GM18520 (cell line): ENCODE measurements at regions not wholly inside any gene's neighbourhood (a gene's known extent, or its start where the extent isn't known, plus 50 kb on each side); places are given as distances from the start of the nearest gene placed in this dataset.
"Not testable (repeated sequence)": the region's sequence is repeated elsewhere in the genome, so short reads cannot be mapped to it uniquely, and the experiment has no call there.

Experiments
- ATAC-seq: cut with Tn5 transposase; IDR thresholded peaks from one replicate; pipeline ENCODE4 v1.9.1; 2021; ENCODE audit not compliant: unreplicated experiment

DNA sequence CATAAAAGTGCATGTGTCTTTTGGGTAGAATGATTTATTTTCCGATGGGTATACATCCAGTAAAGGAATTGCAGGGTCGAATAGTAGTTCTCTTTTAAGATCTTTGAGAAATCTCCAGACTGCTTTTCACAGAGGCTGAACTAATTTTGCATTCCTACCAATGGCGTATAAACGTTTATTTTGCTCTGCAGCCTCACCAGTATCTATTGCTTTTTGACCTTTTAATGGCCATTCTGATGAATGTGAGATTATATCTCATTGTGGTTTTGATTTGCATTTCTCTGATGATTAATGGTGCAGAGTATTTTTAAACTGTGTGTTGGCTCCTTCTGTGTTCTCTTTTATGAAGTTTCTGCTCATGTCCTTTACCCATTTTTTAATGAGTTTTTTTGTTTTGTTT lies 1020.1 kb downstream of the NXPH1 start:
- ATAC-seq, result no peak

DNA sequence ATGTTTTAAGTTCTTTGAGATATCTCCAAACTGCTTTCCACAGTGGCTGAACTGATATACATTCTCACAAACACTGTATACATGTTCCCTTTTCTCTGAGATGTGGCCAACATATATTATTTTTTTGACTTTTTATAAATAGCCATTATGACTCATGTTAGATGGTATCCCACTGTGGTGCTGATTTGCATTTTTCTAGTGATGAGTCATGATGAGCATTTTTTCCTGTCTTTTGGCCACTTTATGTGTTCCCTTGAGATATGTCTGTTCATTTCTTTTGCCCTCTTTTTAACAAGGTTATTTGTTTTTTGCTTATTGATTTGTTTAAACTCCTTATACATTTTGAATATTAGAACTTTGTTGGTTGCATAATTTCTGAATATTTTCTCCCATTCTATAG lies 1055.1 kb downstream of the NXPH1 start:
- ATAC-seq, result no peak

DNA sequence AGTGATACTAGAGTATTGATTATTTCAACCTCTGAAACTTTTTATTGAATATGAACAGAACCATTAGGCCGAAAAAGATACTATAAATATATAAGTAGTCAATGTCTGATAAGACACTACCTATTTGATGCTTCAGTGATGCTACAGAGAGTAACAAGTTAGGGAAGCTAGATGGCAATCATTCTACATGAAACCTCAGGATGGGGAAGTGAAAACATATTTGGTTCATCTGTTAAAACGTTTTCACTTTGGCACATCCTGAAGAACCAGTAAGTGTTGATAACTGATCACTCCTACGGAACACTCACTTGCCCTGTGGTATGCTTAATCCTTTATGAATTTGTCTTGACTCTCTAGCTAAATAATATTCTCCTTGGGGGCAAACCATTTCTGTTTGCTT lies 1064.9 kb downstream of the NXPH1 start:
- no peak for ATAC-seq

DNA sequence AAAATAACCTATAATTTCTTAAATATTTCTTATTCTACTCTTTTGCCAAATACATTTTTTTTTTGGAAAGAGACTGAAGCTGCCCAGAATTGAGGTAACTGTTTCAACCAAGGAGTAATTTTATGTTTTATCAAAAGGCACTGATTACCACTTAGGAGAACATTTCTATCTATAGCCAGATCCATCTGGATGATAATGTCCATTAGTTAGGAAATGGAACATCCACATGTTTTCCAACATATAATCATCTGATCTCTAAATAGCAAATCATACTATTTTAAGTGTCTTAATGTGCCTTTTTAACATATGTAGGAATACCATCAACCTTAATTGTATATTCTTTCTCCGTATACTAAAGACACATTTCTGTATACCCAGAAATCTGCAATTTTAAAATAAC lies 1068.9 kb downstream of the NXPH1 start:
- ATAC-seq, result no peak

DNA sequence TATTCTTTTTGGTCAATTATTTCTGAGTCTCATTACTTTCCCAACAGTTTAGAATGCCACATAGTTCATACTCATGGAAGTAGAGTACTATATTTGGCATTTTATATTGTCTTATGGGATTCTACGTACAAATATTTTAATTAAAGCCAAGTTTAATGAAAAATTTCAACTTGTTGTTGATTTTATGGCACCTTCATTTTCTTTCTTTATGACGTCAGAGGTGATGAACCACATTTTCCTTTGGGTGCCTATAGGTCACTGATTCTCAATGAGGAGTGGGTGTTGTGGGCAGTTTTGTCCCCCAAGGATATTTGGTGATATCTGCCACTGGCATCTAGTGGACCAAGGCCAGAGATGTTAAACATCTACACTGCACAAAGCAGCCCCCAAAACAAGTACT lies 1071.3 kb downstream of the NXPH1 start:
- ATAC-seq, result no peak

DNA sequence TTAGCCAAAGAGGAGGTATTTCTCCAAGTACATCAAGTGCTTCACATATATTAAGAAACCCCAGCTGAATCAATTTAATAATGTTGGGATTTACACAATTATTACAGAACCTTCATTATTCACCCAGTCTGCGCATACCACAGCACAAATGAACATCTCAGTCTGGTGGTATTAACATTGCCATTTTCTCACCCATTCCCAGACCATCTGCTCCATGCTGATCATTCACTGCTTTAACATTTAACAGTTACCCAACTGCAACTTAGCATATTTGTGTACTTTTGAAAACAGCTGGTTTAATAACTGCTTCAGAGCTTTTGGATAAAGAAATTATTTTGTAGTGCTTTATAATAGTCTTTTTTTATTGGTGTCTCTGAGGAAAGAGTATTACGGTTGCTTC lies 1072.1 kb downstream of the NXPH1 start:
- no peak for ATAC-seq

DNA sequence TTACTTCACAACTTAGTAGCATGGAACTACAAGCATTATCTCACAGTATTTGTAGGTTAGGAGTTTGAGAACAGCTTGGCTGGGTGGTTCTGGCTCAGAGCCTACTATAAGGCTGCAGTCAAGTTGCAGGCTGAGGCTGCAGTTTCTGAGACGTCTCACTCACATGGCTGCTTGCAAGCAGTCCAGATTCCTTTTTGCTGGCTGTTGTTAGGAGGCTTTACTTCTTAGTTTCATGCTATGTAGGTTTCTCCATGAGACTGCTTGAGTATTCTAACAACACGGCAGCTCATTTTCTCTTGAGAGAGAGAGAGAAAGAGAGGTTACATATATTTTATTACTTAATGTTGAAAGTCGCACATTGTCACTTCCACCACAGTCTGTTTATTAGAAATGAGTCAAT lies 1073.9 kb downstream of the NXPH1 start:
- no peak for ATAC-seq

DNA sequence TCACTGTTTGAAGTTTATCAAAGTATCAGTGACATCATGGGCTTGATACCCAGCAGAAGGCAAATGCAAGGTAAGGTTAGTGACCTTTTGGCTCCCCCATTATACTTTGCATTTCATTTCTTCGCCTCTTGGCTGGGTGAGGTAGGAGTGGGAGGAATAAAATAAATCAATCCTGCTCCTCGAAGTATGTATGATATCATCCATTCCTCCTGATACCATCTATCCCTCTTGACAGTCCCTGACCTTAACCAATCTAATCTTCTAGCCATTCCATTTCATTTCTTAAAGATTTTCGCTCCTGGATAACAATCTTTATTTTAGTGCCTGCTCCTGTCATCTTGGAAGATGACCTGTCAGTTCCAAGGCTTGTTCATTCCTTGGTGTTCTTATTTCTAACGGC lies 1083.3 kb downstream of the NXPH1 start:
- no peak for ATAC-seq

DNA sequence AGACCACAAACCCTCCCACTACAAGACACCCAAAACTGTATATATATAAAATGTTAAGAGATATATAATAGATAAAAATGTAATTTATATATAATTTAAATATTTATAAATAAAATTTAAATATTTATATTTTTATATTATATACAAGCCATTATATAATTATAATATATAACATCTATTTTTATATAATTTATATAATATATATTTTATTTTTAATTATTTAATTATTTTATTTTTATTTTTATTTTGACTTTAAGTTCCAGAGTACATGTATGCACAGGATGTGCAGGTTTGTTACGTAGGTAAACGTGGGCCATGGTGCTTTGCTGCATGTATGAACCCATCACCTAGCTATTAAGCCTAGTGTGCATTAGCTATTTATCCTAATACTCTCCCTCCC lies 1090.2 kb downstream of the NXPH1 start:
- ATAC-seq, result no peak

DNA sequence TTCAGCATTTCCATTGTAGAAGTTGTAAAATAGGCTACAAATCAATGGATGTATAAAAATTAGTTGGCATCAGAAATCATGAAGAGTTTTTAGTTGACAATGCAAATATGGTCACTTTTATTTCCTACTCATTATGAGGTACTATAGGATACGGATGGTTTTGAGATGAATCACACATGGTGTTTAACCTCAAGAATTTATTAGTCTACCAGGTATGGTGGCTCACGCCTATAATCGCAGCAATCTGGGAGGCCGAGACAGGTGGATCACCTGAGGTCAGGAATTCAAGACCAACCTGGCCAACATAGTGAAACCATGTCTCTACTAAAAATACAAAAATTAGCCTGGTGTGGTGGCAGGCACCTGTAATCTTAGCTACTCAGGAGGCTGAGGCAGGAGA lies 1119.0 kb downstream of the NXPH1 start:
- ATAC-seq, result not testable (repeated sequence)

DNA sequence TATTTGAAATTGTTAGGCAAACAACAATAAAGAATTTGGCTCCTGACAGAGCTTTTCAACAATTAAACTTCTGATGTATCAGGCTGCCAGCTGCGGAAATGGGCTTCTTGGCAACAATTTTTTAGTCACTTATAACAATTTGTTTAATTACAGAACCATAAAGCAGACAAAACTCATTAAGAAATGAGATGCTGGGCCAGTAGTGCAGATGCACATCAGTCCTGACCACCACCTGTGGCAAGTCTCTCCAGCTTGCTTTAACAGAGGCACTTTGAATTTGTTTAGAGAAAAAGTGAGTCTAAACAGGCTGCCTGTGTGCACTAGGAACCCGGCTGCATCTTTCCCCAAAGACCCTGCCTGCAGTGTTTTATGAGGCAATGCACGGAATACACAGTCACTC lies 1124.4 kb downstream of the NXPH1 start:
- no peak for ATAC-seq

DNA sequence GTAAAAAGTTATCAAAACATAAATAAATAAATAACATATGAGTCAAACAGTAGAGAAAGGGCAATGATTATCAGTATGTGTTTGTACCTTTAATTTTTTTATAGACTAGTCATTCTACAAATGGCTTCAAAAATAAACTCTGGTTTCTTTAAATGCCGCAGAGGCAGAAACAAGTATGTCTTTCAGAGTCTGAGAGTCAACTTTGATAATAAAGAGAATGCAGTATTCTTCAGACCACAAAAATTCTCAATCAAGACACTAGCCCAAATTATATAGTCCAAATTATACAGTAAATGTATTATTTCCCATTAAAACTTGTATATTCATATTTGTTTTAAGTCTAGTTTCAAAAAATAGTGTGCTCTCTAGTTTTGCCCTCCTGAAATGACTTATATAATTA lies 1142.3 kb downstream of the NXPH1 start:
- ATAC-seq, result no peak

DNA sequence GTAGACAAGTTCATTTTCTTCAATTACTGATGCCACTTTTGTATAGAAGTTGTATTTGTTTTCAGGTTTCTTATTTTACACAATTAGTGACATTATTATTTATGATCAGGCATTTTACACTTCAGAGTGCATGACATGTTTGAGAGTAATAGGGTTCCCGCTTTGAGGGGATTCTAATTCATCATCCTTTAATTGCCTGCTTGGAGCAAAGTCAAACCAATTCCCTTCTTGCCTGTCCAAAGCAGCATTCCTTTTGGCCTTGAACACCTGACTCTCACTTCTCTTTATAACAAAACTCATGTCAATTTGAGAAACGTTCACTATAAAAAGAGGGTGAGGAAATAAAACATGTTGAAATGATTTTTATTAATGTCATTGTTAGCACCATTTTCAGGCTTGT lies 1149.4 kb downstream of the NXPH1 start:
- ATAC-seq, result no peak

DNA sequence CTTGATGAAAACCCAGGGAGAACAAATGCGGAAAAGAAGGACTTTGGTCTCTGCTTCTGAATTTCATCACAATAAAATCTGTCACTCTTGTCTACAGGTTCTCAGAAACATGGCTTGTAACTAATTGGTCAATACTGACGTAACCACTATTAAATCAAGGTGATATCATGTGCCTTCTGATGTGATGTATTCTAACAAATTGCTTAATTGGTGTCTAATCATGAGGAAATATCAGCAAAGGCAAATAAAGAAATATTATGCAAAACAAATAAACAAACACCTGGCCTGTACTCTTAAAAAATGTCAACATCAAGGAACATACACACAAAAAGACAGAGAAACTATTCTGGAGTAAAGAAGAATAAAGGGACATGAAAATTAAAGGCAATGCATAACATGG lies 1165.0 kb downstream of the NXPH1 start:
- no peak for ATAC-seq

DNA sequence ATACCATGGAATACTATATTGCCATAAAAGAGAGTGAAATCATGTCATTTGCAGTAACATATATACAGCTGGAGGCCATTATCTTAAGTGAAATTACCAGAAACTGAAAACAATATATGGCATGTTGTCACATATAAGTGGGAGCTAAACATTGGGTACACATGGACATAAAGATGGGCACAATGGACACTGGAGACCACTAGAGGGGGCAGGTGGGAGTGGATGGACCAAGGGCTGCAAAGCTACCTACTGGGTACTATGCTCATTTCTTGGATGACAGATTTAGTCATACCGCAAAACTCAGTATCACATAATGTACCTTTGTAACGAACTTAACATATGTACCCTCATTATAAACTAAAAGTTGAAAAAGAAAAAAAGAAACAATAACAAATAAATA lies 1167.6 kb downstream of the NXPH1 start:
- ATAC-seq, result no peak

DNA sequence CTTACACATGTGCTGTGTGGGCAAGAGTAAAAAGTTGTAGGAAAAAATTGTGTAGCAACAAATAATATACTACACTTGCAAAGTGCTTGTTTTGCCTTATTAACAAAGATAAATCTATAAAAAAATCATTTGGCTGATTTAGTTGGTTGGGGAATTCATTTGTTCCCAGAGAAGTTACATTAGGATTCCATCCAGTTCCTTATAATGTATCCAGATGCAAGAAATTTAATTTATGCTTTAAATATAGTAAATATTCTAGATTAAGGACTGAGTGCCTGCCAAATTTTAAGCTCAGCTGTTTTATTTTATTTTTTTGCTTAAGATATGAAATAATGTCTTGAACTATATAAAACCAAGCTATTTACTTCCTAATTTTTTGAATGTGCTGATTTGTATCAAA lies 1169.9 kb downstream of the NXPH1 start:
- ATAC-seq, result no peak

DNA sequence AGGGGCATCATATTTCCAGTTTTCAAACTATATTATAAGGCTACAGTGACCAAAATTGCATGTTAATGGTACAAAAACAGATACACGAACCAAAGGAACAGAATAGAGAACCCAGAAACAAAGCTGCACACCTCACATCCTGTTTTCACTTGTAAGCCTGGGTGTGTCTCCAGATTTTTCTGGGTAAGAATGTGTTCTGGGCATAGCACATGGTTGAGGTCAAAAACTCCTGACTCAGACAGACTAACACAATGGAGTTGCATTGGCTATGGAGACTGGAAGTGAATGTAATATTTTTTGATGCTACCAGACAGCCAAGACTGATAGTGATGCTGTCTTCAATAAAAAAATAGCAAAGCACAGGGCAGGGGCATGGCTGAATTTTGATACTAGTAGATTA lies 1175.2 kb downstream of the NXPH1 start:
- no peak for ATAC-seq

DNA sequence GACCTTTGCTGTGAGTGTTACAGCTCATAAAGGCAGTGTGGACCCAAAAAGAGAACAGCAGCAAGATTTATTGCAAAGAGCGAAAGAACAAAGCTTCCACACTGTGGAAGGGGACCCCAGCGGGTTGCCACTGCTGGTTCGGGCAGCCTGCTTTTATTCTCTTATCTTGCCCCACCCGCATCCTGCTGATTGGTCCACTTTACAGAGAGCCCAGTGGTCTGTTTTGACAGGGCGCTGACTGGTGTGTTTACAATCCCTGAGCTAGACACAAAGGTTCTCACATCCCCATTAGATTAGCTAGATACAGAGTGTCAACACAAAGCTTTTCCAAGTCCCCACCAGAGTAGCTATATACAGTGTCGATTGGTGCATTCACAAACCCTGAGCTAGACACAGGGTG lies 1187.5 kb downstream of the NXPH1 start:
- not testable (repeated sequence) for ATAC-seq

DNA sequence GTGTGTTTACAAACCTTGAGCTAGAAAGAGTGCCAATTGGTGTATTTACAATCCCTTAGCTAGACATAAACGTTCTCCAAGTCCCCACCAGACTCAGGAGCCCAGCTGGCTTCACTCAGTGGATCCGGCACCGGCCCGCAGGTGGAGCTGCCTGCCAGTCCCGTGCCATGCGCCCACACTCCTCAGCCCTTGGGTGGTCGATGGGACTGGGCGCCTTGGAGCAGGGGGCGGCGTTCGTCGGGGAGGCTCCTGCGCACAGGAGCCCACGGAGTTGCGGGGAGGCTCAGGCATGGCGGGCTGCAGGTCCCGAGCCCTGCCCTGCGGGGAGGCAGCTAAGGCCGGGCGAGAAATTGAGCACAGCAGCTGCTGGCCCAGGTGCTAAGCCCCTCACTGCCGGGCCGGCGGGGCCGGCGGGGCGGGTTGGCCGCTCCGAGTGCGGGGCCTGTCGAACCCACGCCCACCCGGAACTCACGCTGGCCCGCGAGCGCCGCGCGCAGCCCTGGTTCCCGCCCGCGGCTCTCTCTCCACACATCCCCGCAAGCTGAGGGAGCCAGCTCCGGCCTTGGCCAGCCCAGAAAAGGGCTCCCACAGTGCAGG lies 1188.0 kb downstream of the NXPH1 start:
- not testable (repeated sequence) for ATAC-seq

DNA sequence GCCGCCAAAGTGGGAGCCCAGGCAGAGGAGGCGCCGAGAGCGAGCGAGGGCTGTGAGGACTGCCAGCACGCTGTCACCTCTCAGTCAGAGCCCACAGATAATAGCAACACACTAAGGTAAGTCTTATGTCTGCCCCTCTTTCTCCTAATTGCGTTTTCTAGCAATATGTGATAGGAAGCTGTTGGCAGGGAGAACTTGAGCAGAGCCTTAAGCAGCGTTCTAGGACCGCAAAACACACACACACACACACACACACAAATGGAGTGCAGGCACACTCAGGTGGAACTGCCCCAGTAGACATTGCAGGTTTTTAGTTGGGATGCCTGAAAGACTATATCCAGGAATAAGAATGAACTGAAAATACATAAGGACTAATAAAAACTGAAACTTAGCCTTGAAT lies 1188.5 kb downstream of the NXPH1 start:
- ATAC-seq, result no peak

DNA sequence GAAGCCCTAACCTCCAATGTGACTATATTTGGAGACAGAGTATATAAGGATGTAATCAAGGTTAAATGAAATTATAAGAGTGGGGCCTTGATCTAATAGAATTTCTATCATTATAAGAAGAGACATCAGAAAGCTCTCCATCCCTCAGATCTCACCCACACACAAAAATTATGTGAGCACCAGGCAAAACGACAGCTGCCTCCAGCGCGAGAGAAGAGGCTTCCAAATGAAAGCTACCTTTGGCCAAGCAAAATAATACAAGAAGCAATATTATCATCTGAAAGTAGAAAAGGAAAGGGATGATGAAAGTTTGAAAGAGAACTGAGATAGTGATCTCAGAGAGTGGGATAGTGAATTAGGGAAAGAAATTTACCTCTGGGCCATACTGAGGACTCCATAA lies 1192.5 kb downstream of the NXPH1 start:
- ATAC-seq, result no peak

DNA sequence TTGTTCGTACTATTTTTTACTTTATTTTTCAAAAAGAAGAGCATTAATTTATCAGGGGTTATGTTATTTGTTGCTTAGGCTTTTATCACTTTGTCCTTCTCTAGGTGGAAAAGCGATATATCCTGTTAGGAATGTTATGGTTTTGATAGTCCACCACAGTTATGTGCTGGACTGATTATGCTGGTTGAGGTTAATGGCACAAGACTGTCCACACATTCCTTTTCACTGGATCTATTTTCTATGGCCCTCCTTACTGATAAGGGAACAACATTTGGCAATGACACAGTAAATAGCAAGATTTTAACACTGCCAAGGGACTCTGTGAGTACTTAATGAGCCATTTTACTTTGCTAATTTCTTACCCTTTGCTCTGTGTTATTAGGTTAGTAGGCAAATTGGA lies 1212.3 kb downstream of the NXPH1 start:
- ATAC-seq, result no peak

DNA sequence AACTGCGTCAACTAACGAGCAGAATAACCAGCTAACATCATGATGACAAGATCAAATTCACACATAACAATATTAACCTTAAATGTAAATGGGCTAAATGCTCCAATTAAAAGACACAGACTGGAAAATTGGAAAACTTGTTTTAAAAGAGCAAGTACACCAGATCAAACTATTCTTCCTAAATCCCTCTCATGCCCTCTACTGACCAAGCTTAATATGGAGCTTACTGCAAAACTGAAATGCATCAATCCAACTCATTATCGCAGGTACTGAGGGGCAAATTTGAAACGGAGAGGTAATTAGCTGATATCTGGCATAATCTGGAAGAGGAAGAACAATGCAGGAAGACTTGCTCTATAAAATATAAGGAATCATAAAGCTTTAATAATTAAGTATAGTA lies 1223.8 kb downstream of the NXPH1 start:
- ATAC-seq, result no peak
